Right renal cortex interstitium (tissue), 3 donors: ENCODE measurements at regions not wholly inside any gene's neighbourhood (a gene's known extent, or its start where the extent isn't known, plus 50 kb on each side); places are given as distances from the start of the nearest gene placed in this dataset.
"Not testable (repeated sequence)": the region's sequence is repeated elsewhere in the genome, so short reads cannot be mapped to it uniquely, and the experiment has no call there.

Experiments
- DNase-seq, 3 donors: peaks; one replicate each; pipeline ENCODE4 v3.0.0-alpha.2; 2013; ENCODE audit warnings: low read depth in 3 of 3, low spot score in 2 of 3

DNA sequence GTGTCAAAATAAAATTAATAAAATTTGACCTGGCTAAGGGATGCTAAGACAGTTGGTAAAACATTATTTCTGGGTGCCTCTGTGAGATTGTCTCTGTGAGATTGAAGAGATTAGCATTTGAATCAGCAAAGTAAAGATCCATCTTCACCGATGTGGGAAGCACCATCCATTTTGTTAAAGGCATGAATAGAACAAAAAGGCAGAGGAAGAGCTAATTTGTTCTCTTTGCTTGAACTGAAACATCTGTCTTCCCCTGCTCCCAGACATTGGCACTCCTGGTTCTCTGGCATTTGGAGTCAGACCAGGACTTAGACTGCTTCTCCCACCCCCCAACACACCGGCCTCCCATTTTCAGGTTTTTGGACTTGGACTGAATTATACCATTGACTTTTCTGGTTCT is 603.8 kb upstream of the LINC00305 start:
- no peak for DNase-seq

GRCh38 chr18:64749884-64750283 is 601.0 kb upstream of the LINC00305 start:
- no peak for DNase-seq

DNA sequence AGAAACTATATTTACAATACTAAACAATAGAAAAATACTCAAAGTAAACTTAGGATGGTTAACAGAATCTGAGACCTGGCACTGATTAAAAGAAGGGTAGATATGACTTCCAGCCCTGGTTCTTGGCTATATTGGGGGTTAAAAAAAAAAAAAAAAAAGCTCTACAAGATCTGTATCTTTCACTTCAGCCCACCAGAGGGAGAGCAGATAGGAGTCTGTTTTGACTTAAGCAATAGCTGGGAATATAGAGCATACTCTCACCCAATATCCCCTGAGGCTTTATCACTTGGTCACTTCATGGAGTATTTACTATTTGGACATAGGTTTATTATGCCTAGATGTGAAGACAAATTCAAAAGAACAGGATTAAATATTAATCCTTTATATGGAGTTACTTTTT is 598.9 kb upstream of the LINC00305 start:
- DNase-seq: no peak

- DNase-seq: no peak
Observed at GRCh38 chr18:64742898-64743297, 594.0 kb upstream of the LINC00305 start.

GRCh38 chr18:64734063-64734462 is 585.2 kb upstream of the LINC00305 start:
- DNase-seq: no peak

GRCh38 chr18:64725657-64726056 is 576.8 kb upstream of the LINC00305 start:
- DNase-seq: not testable (repeated sequence)

DNA sequence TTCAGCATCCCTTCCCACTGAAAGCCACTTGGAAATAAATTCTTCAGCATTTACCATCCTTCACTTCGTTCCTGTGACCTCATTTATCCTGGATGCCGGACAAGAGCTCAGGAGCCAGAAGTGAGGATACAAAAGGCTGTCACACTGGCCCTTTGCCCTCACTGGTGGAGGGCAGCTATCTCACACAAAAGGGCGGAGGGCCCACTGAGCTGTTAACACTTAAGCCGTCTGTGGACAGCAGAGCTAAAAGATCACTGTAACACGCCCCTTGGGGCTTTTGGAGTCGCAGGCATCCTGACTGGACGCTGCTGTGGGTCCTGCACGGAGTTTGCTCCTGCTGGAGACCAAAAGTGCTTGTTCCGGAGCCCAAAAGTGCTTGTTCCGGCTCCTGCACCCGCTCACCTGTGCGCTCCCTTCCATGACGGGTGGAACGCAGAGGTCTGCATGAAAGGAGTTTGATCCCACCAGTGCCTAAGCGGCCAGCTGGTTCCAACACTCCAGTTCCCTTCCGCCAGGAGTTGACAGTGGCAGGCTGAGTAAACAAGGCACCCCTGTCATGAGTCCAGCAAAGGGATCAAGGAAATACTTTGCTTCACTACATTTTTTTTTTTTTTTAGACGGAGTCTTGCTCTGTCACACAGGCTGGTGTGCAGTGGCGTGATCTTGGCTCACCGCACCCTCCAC is 572.0 kb upstream of the LINC00305 start:
- no peak for DNase-seq

- no peak for DNase-seq
Observed at GRCh38 chr18:64718808-64719207, 569.9 kb upstream of the LINC00305 start.

- DNase-seq: no peak
Observed at GRCh38 chr18:64717026-64717425, 568.1 kb upstream of the LINC00305 start.

GRCh38 chr18:64714086-64714485 is 565.2 kb upstream of the LINC00305 start:
- no peak for DNase-seq

DNA sequence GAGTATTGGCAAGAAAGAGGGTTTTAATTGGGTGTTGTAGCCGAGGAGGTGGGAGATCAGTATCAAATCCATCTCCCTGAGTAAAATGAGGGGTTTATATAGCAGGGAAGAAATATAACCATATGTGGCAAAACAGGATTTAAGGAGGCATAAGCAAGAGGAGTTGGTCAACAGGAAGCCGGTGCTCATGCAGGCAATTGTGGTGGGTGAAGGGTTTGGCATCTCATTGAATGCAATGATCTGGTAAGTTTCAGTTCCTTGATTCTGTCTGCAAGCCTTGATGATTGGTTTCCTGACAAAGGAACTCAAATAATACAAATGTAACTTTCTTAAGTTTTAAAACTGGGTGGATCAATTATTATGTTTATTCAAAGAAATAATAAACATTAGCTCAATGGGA is 564.4 kb upstream of the LINC00305 start:
- no peak for DNase-seq

GRCh38 chr18:64712035-64712434 is 563.1 kb upstream of the LINC00305 start:
- no peak for DNase-seq

GRCh38 chr18:64710105-64710861 is 561.4 kb upstream of the LINC00305 start:
- DNase-seq: no peak

DNA sequence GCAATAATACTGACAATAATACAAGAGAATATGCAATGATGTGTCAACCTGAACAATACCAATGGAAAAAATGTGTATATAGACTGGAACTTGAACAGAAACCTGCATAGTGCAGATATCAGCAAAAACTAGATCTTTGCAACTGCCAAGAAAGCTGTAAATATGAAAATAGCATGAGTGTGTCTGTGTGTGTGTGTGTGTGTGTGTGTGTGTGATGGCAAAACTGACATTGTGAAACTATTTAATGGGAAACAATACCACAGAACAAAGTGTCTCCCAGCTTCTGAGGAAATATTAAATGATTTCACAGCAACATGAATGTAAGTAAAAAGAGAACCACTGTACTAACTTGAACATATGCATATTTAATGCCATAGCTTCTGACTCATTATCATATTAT is 558.2 kb upstream of the LINC00305 start:
- DNase-seq: no peak

GRCh38 chr18:64699081-64699480 is 550.2 kb upstream of the LINC00305 start:
- DNase-seq: no peak

DNA sequence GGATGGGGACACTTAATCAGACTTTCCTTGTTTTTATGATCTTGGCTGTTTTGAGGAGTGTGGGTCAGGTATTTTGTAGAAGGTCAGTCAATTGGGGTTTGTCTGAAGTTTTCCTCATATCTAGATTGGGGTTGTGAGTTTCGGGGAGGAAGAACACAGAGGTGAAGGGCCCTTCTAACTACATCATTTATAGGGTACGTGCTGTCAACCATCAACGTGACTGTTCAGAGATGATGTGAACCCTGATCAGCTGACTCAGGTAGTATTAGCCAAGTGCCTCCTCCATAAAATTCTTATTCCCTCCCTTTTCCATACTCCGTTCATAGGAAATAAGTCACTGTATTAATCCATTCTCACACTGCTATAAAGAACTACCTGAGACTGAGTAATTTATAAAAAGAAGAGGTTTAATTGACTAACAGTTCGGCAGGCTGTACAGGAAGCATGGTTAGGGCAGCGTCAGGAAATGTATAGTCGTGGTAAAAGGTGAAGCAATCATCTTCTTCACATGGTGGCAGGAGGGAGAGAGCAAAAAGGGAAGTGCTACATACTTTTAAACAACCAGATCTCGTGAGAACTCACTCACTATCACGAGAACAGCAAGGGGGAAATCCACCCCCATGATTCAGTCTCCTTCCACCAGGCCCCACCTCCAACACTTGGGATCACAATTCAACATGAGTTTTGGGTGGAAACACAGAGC is 547.1 kb upstream of the LINC00305 start:
- DNase-seq: no peak

DNA sequence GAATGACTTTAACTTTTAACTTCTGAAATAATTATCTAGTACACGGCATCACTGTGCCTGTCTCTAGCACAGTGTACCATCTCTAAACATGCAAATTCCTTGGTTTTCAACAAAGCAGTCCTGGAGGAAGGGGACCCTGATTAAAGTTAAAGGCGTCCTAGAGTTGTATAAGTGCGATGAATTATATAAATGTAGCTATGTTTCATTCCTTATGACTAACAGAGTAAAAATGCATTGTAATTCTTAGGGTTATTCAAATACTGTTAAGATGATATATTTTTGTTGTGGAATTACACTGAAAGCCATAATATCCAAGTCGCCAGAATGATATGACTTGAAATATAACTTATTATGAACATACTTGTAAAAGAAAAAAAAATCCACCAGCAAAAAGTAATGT is 544.9 kb upstream of the LINC00305 start:
- DNase-seq: no peak

DNA sequence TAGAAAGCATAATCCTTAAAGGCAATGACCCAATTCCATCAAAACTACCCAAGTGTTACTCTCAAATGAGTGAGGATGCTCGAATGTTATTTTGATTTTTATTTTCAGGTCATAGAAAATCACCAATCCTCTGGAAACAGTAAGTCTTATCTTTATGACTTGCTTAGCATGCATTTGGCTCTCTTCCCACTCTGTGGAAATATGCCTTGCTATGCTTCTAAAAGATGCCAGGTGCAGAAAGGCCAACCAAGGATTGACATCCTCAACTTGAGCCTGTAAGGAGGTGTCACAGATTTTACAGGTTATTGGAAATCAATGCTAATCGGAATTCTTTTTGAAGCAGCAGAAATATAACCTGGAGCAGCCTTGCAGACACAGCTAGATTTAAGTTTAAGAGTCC is 543.9 kb upstream of the LINC00305 start:
- no peak for DNase-seq

DNA sequence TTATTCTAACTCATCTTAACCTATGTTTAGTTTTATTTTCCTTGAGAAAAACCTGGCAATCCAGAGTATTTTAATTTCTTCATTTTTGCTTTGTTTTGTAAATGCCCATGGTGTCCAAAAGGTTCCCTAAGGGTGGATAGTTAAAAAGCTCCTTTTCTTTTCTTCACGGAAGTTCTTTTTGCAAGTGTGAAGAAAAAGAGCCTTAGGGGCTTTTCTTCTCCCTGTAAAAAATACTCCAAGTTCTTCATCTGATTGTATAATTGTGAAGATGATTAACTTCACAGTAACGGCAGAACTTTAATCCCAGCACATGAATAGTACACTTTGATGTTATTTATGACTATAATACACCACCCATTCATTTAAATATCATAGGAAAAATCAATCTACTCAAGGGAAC is 530.2 kb upstream of the LINC00305 start:
- no peak for DNase-seq

GRCh38 chr18:64678048-64678447 is 529.2 kb upstream of the LINC00305 start:
- DNase-seq: no peak

- no peak for DNase-seq
Observed at GRCh38 chr18:64674694-64675093, 525.8 kb upstream of the LINC00305 start.

DNA sequence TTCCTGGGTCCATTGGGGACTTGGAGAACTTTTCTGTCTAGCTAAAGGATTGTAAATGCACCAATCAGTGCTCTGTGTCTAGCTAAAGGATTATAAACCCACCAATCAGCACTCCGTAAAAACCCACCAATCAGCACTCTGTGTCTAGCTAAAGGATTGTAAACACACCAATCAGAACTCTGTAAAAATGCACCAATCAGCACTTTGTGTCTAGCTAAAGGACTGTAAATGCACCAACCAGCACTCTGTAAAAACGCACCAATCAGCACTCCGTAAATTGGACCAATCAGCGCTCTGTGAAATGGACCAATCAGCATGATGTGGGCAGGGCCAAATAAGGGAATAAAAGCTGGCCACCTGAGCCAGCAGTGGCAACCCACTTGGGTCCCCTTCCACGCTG is 522.4 kb upstream of the LINC00305 start:
- not testable (repeated sequence) for DNase-seq
